H1 (cell line): ENCODE measurements at regions not wholly inside any gene's neighbourhood (a gene's known extent, or its start where the extent isn't known, plus 50 kb on each side); places are given as distances from the start of the nearest gene placed in this dataset.

ENCODE experiments used
- CEBPB ChIP-seq: IDR thresholded peaks from 2 replicates; pipeline ENCODE4 v1.6.1; 2012; ENCODE audit warnings: low read depth, low read length
- GABPA ChIP-seq: IDR thresholded peaks from 2 replicates; pipeline ENCODE4 v1.6.1; 2011; ENCODE audit warnings: mild to moderate bottlenecking, low read length, moderate library complexity, borderline replicate concordance; ENCODE audit not compliant: insufficient read depth
- TEAD4 ChIP-seq: IDR thresholded peaks from 2 replicates; pipeline ENCODE4 v1.6.1; 2012; ENCODE audit warnings: low read depth, low read length, inconsistent platforms, mixed read lengths
- TF ChIP-seq, protein P1 (sequence below), 3 experiments: IDR thresholded peaks; 1 replicate in 2 of 3; 2 replicates in 1 of 3; pipeline versions ENCODE4 v1.5.1 to v1.6.1; 2011; ENCODE audit warnings: low read length in 3 of 3, mild to moderate bottlenecking in 3 of 3, inconsistent platforms in 2 of 3, low read depth in 1 of 3, moderate library complexity in 1 of 3; ENCODE audit not compliant: insufficient read depth in 1 of 3; ENCODE audit errors: control extremely low read depth in 1 of 3

DNA sequence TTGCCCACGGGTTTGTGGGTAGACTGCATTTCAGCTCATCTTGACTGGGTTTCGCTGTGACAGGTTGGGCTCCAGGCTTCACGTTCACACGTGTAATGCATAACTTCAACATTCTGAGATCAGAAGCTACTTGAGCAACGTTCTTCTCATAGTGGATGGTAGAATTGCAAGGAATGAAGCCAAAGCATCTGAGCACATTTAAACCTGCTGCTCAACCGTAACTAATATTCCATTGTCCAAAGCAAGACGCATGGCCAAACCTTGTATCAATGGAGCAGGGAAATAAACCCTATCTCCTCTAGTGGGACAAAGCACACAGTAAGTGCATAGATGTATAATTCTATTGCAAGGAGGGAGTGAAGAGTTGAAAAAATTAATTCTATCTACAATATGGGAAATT is 86.5 kb upstream of the PTCHD1 start:
- TF ChIP-seq CEBPB: no peak
- TF ChIP-seq, protein P1, sequence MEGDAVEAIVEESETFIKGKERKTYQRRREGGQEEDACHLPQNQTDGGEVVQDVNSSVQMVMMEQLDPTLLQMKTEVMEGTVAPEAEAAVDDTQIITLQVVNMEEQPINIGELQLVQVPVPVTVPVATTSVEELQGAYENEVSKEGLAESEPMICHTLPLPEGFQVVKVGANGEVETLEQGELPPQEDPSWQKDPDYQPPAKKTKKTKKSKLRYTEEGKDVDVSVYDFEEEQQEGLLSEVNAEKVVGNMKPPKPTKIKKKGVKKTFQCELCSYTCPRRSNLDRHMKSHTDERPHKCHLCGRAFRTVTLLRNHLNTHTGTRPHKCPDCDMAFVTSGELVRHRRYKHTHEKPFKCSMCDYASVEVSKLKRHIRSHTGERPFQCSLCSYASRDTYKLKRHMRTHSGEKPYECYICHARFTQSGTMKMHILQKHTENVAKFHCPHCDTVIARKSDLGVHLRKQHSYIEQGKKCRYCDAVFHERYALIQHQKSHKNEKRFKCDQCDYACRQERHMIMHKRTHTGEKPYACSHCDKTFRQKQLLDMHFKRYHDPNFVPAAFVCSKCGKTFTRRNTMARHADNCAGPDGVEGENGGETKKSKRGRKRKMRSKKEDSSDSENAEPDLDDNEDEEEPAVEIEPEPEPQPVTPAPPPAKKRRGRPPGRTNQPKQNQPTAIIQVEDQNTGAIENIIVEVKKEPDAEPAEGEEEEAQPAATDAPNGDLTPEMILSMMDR (IDR thresholded peaks at IDR 0.05; ENCODE audit: control extremely low read depth in 1 of 3, insufficient read depth in 1 of 3, low read depth in 1 of 3, low read length in 3 of 3): no peak
- no peak for TF ChIP-seq TEAD4
- no peak for TF ChIP-seq GABPA
